Hematopoietic multipotent progenitor cell (in vitro differentiated cells): ENCODE measurements at regions not wholly inside any gene's neighbourhood (a gene's known extent, or its start where the extent isn't known, plus 50 kb on each side); places are given as distances from the start of the nearest gene placed in this dataset.

ENCODE experiments used
- DNase-seq, 3 donors: peaks; one replicate each; pipeline ENCODE4 v3.0.0-alpha.2; 2011 to 2015; ENCODE audit warnings: low read depth in 2 of 3, low spot score in 2 of 3

DNA sequence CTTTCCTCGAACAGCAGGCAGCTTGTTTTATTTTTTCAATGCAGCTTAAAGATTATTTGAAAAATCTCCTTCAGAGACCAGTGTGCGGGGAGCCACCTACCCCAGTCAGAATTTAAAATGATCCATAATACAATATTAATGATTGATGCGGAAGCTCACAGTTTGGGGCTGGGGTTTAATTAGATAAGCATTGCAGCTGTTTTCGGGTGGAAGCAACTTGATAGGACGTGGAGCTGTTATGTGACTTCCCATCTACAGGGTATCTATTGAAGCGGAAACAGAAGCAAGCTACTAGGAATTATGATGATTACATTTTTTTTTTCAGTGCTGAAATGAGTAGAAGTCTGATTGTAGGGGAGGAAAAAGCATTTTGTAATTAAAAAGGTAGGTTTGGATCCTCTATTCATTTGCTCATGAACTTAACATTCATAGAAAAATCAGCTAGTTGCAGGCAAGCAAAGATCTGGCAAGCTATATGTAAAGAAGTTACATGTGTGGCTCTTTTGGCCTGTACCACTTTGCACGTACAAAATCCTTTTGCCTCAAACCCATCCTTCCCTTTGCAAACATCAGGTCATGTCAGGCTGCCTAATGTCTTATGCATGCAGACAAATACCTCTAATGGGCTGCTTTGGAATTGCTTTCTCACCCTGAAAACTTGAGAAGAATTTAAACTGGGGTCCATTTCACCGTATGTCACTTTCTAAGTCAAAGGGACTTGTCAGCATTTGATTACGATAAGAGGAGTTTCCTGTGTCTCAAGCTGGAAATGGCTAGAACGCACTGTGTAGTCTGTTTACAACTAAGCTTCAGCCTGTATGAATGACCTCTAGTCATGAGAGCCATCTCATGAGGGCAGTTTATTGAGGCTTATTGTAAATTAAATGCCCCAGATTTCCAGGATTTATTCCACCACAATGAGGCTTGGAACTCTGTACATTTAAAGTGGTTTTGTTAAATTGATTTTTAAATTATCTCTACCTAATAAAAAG is 267.1 kb upstream of the TMTC4 start:
- no peak for DNase-seq

DNA sequence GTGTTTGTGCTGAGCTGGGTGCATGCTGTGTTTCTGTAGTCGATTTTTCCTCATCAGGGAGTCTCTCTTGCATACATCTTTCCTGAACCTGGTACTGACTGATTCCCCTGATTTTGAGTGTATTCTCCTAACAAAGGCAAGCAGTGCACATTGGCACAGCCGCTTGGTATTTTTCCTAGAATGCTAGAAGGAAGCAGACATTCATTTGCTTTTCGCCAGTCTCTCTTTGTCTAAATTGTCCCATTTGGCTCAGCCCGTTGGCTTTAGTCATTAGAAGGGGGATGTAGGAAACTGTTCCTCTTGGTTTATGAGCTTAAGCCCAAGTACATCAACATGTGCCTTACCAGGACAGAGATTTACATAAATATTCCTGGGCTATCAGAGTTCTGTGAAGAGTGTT is 266.1 kb upstream of the TMTC4 start:
- DNase-seq = no peak

DNA sequence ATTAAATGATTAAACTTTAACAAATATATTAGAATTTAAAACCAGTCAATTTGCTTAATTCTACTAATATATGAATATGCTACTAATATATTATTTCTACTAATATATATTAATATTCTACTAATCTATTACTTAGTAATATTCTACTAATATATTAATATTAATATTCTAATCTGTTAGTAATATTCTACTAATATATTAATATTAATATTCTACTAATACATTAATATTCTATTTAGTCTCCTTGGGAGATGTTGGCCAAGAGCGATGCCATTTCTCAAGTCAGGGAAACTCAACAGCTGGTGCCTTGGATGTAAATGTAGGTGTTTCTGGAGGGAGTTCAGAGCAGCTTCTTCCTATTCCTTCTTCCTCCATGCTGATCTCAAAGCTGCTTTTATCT is 259.2 kb upstream of the TMTC4 start:
- no peak for DNase-seq

DNA sequence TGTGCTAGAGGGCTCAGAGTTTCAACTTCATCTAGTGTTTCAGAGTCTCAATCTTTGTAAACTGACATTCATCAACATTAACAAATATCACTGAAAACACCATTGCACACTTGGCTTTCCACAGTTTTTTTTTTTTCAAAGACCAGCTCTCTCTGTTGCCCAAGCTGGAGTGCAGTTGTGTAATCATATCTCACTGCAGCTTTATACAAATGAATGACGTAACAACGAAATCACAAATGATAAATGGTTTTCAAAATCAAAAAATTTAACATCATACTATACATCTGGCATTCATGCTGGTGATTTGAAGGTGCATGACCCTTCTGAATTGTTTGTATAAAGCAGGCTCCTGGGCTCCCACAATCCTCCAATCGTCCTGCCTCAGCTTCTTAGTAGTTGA is 248.0 kb upstream of the TMTC4 start:
- no peak for DNase-seq

DNA sequence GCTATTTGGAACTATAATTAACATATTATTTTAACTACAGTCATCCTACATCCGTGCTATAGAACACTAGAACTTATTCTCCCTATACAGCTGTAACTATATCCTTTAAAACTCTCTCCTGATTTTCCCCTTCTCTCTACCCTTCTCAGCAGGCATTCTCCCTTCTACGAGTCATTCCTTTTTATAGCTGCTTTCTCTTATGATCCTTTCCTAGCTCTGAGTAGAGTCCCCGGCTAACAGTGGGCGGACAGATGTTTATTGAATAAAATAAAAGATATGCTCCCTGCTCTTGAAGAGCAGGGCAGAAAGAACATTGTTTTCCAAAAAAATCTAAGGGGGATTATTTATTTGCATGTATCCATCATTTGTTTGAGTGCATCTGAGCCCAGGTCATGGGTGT is 246.5 kb upstream of the TMTC4 start:
- DNase-seq = no peak

DNA sequence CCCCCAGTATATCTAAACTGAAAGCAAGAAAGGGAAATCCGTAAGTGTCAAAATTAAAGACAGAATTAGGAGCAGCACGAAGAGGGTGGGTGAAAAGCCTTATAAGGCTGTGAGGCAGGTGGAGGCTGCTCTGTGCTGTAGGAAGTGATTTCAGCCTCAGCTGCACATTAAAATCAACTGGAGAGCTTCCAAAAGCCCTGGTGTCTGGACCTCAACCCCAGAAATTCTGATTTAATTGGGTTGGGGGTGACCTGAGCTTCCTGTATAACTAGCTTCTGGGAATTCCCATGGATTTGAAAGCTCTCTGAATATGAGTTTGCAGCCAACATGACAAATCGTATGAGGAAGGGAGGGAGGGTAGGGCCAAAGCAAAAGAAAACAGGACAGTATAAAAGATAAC is 242.4 kb upstream of the TMTC4 start:
- DNase-seq = no peak

DNA sequence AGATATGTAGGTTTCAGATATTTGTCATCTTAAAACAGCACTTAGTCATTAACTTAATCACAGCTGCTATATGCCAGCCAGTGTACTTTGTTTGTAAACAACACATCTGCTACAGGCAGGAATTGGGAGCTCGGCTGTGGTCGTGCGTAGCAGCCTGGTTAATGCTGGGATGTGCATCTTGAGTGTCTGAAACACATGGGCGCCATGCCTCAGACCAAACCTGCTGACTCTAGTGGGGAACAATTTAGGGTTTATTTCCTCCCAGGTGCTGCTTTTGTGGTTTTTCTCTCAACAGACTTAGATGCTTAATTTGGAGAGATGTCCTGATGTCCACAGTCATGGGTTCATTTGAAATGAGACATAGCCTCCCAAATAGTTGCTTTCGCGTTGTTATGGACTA is 238.5 kb upstream of the TMTC4 start:
- no peak for DNase-seq

DNA sequence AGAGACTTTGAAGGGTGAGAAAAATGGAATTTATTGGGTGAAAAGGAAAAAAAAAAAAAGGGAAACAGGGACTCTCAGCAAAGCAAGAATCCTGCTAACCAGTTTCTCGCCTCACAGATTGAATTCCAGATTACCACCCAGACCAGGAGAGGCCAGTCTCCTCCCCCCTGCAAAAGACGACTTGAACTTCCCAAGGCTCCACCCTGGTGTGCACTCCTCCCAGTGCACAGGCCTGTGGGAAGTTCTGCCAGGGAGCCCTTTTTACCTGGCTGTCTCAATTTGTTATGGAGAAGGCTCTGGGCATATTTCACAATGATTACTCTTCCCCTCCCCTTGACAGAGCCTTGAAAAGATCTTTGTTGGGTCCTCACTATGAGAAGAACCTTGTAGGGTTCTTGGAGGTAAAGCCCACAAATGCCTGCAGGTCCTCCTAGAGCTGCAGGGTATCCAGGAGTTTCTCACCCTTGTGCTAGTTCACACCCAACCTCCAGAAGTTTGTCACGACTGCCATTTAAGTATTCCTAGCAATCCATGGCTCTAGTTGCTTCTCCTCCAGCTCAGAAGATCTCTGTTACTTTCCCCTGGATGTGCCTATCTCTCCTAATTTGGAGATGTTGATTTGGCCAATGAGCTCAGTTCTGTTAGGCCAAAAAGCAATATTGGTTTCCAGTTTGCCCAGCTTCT is 229.8 kb upstream of the TMTC4 start:
- DNase-seq = no peak

DNA sequence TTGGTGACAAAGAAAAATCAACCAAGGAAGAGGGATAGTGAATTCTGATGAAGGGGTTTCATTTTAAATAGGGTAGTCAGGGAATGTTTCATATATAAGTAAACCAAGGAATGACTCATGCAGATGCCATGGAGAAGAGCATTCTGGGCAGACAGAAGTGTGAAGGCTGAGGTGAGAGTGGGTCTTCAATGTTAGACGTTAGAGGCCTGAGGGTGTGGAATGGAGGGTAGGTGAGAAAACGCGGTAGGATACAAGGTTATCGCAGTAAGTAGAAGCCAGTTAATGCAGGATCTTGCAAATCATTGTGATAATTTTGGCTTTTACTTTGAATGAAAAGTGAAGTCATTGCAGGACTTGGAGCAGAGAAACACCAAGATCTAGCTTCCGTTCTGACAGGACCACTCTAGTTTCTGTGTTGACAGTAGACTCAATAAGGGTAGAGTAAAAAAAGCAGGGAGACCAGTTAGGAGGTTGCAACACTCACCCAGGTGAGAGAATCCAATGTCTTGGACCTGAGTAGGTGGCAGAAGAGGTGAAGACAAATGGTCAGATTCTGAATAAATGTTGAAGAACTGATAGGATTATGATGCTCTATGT is 225.2 kb upstream of the TMTC4 start:
- no peak for DNase-seq

DNA sequence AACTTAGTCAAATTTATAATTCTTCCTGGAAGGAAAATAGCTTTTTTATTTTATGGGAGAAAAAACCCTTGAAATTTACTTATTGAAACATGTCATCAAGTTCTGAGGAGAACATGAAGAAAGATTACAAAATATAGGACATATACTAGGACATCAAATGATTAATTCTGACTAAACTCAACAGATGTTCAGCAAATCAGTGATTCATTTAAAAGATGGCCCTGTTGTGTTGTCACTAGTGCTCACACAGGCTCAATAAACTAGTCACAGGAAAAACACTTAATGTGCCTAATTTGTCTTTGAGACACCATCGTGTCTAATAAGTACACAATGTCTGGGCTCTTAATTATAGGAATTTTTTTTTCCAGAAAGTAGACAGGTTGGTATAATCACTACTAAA is 223.8 kb upstream of the TMTC4 start:
- DNase-seq = no peak

DNA sequence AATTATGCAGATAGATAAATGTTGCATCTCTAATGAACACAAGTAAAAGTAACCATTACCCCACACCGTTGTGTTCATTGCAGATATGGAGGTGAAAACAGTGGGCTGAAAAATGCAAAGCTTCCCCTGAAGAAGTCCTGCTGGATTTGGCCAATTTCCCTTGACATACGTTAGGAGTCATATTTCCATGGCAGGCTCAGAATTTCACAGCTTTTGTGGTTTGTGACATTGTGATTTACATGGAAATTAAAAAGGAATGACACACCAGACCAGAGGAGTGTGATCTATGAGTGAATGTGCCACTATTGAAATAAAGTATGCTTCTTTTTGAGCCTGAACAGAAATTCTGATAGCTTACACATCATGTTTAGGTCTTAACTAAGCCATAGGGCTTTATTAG is 221.1 kb upstream of the TMTC4 start:
- DNase-seq = no peak

DNA sequence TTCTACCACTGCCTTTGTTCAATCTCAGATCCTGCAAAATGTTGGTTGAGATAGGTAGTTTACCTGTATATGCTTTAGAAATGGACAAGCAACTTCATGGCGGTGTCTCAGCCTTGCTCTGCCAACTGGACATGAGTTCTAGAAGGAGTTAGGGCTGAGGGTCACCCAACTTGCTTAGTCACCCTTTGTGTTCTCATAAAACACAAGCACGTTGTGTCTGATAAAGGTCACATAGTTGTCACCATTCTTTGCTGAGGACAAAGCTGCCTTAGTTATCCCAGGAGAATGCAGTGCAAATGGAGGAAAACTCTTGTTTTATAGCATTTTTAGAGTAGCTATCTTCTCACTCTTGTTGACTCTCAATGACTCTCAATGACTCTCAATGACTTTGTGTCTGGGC is 218.4 kb upstream of the TMTC4 start:
- DNase-seq = no peak

DNA sequence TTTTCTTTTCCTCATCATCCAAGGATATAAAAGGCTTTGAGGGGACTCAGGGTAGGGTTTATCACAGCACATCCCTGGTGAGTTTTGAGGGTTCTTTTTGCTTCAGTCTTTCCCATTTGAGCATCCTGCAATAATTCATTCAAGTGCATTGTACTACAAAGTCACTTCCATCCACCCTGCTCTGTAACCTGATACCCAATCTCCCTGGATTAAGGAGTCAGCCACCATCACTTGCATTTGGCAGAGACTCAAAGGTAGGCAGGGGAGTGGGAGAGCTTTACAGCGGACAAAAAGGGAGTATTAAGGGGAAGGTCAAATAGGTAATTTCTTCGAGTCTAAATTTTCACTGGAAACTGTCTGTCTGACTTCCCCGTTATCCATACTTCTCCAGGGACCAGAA is 216.1 kb upstream of the TMTC4 start:
- no peak for DNase-seq

DNA sequence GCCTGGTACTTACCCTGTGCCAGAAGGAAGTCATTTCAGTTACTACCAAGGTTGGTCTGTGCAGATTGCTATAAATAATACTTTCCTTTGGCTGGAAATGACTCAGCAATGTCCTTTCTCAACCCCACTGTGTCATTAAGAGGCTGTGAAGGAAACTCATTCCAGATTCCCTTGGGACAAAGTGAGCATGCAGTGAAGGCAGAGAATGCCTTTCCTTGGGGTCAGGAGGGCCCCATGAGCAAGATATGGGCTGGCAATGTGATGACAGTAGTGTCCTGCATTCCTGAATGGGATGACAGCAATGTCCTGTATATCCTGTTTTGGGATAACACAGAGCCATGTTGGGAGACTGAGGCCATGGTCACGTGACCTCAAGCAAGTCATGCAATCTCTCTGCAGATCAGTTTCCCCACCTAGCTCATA is 213.1 kb upstream of the TMTC4 start:
- DNase-seq = peak in 1 of 3 donors; percentile 5

DNA sequence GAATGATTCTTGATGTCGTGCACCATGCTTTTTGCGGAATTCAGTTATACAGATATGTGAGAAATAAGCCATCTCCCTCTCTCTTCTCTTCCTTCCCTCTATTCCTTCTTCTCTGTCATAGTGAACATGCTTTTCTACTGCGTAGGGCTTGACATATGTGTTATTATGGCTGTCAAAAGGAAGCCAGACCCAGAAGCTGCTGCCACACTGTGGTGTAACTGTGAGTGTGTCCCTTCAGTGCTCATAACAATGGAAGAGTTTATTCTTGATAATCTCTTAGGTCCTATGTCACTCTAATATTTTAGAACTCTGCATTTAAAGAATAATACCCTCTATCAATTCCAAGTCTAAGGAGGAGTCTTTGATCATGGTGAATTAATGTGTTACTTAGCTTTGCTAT is 208.9 kb upstream of the TMTC4 start:
- no peak for DNase-seq

DNA sequence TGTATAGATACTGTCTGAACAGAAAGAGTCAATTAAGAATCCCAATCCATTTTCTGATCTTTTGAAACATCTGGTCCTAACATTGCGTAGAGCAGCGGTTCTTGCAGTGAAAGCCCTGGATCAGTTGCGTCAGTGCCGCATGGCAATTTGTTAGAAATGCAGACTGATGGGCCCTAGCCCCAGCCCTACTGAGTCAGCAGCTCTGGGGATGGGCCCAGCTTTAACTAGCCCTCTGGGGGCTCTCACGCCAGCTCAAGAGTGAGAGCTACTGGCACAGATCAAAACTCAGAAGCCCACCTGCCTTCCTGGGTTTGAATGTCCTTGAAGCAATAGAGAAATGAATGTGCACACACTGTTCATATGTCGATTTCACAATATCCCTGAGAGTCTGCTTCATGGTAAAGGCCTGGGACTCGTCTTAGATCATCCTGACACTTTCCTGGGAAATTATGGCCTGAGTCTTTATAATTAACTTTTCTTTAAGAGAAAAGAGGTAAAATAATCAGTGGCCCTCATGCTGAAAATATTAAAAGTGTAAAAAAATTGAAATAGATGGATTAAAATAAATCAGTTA is 206.8 kb upstream of the TMTC4 start:
- DNase-seq = no peak

DNA sequence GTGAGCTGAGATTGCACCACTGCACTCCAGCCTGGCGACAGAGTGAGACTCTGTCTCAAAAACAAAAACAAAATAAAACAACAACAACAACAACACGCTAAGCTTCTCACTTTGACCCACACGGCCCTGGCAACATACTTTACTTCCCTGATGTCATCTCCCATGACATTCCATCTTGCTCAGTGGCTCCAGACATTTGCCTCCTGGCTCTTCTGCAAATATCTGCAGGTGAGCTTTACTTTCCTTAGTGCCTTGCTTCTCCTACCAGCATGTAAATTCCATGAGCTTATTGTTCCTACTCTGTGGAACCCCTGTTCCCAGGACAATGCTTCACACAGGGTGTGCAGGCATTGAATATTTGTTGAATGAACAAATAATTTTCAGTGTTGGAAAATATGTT is 205.6 kb upstream of the TMTC4 start:
- DNase-seq = no peak

DNA sequence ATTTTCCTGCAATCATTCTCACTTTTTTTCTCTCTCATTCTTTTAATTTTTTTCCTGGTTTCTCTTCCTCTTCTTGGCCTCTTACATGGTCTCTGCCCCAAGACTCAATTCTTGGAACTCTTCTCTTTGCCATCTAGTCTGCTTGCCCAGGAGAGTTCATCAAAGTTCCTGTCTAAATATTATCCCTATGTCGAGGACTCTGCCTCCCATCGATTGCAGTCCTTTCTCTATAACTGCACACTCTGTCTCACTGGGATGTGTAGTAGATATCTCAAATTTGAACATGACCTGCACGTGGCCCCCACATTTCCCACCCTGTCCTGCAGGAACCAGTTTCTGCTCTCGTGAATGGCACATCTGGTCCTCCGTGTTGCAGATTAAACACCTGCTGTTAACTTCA is 204.7 kb upstream of the TMTC4 start:
- no peak for DNase-seq

DNA sequence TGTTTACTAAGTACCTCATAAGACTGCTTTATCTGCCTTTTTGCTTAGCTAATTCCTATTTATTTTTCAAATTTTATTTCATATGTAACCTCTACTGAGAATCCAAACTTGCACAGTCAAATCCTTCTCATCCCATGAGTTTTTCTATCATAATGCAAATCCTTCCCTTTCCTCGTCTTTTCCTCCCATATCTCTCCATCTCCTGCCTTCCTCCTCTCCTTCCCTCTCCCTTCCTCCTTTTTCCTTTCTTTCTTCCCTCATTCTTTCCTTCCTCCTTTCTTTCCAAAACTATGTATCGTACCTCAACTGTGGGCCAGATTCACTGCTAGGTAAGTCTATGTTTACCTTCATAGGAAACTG is 201.4 kb upstream of the TMTC4 start:
- DNase-seq = no peak

DNA sequence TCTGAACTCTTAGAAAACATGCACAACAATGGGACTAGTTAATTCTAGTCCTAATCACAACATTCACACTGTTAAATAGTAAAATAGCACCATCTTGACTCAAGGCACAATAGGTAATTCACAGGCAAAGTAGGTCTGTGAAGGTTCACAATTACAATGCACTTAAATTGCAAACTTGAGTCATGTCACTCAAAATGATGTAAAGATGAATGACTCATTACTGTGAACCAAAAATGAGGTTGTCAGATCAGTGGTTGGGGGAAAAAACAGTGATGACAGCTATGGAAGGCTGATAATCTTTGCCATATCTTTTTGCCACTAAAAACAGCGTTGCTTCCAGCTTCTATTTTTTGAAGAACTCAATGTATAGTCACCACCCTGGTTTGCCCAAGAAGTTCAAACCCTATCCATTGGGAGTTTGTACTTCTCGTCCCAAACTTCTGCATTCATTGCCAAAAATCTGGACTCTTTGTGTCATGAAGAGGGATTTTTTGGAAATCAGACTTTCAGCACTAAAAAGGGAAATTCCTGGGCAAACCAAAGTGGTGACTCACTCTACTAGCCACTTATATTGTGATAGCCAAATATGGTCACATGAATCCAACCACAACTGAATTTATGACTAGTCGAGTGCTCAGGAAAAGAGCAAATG is 200.9 kb upstream of the TMTC4 start:
- peak in 2 of 3 donors; percentile 50 to 57 for DNase-seq

DNA sequence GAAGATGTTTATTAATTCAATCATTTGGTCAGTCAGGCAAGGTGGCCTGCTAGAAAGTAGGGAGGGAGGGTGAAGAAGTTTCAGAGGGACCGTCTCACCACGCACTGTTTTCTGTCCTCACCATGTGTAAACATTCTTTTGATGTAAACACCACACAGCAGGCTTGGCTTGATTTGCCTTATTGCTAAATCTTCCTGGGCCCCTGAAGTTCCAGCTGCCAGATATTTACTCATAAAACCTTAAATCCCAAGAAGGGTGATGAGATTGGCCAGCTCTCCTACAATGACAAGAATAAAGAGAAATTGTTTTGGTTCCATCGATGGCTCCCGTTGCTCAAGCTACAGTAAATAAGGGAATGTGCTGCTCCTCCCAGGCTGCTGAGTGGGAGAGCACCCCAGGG is 198.2 kb upstream of the TMTC4 start:
- DNase-seq = no peak
